C4-2B (cell line): ENCODE measurements at regions not wholly inside any gene's neighbourhood (a gene's known extent, or its start where the extent isn't known, plus 50 kb on each side); places are given as distances from the start of the nearest gene placed in this dataset.

Experiments
- H3K27ac ChIP-seq: fragments of 450-650 bp; 2 replicates; pipeline ENCODE4 v1.5.1; 2017
- CTCF ChIP-seq: fragments of 450-650 bp; conservative IDR thresholded peaks from 2 replicates; pipeline ENCODE4 v1.5.1; 2017; ENCODE audit warnings: mild to moderate bottlenecking
- ZFX ChIP-seq: fragments of 450-650 bp; IDR thresholded peaks from 2 replicates; pipeline ENCODE4 v1.6.1; 2017

- H3K27ac ChIP-seq: no peak overlapping the region
- TF ChIP-seq ZFX (no peak), CTCF (no peak)
Observed at GRCh38 chr6:85975957-85976356, 333.3 kb upstream of the SYNCRIP start.

- no peak for TF ChIP-seq CTCF
- no peak for TF ChIP-seq ZFX
- H3K27ac ChIP-seq: no peak overlapping the region
Observed at GRCh38 chr6:85971238-85971637, 328.6 kb upstream of the SYNCRIP start.

GRCh38 chr6:85966828-85967227, 324.1 kb upstream of the SYNCRIP start:
- no peak for TF ChIP-seq CTCF
- TF ChIP-seq ZFX: no peak
- H3K27ac ChIP-seq: no peak overlapping the region

- no peak overlapping the region for H3K27ac ChIP-seq
- TF ChIP-seq CTCF (no peak), ZFX (no peak)
Observed at GRCh38 chr6:85961746-85962145, 319.1 kb upstream of the SYNCRIP start.

- TF ChIP-seq ZFX (no peak), CTCF (no peak)
- no peak overlapping the region for H3K27ac ChIP-seq
Observed at GRCh38 chr6:85961125-85961524, 318.4 kb upstream of the SYNCRIP start.

GRCh38 chr6:85948481-85948880, 305.8 kb upstream of the SYNCRIP start:
- no peak for TF ChIP-seq ZFX
- no peak for TF ChIP-seq CTCF
- no peak overlapping the region for H3K27ac ChIP-seq

GRCh38 chr6:85945459-85946185, 302.9 kb upstream of the SYNCRIP start:
- no peak for TF ChIP-seq CTCF
- TF ChIP-seq ZFX: no peak
- no peak overlapping the region for H3K27ac ChIP-seq
